ENCODE measurements at regions not wholly inside any gene's neighbourhood (a gene's known extent, or its start where the extent isn't known, plus 50 kb on each side); places are given as distances from the start of the nearest gene placed in this dataset.

DNA sequence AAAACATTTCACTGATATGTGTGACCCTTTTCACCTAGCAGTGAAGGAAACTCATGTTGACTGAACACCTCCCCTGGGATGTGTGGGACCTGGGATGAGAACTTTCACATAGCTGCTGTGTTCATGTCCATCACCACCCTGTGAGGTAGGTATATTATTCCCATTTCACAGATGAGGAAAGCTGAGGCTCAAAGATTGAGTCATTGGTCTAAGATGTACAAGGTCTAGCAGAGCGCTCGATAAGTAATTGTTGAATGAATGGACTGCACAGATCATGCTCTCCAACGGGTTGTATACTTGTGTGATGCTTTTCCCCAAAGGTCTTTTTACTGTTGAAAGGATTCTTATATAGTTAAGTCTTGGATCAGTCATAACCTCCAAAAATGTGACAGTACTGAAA, 75.6 kb upstream of the TSC22D1 start:
- TF ChIP-seq, protein P1, sequence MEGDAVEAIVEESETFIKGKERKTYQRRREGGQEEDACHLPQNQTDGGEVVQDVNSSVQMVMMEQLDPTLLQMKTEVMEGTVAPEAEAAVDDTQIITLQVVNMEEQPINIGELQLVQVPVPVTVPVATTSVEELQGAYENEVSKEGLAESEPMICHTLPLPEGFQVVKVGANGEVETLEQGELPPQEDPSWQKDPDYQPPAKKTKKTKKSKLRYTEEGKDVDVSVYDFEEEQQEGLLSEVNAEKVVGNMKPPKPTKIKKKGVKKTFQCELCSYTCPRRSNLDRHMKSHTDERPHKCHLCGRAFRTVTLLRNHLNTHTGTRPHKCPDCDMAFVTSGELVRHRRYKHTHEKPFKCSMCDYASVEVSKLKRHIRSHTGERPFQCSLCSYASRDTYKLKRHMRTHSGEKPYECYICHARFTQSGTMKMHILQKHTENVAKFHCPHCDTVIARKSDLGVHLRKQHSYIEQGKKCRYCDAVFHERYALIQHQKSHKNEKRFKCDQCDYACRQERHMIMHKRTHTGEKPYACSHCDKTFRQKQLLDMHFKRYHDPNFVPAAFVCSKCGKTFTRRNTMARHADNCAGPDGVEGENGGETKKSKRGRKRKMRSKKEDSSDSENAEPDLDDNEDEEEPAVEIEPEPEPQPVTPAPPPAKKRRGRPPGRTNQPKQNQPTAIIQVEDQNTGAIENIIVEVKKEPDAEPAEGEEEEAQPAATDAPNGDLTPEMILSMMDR (IDR thresholded peaks at IDR 0.05; ENCODE audit: low read length): no peak
- TF ChIP-seq EZH2 (optimal IDR thresholded peaks at IDR 0.05; ENCODE audit: low read depth, low read length) (no peak), EZH2phosphoT487 (IDR thresholded peaks at IDR 0.05; ENCODE audit: low read length) (no peak)
- Histone ChIP-seq H2AFZ (ENCODE audit: low read length) (no peak overlapping the region), H3K4me2 (ENCODE audit: low read depth, low read length) (no peak overlapping the region), H3K36me3 (replicated peaks; ENCODE audit: insufficient read depth, low read length) (no peaks in the 10 kb centered on the region), H3K4me1 (ENCODE audit: low read length) (no peaks in the 10 kb centered on the region), H3K9me3 (replicated peaks; ENCODE audit: insufficient read depth, low read length) (no peaks in the 10 kb centered on the region), H3K27me3 (replicated peaks; ENCODE audit: insufficient read depth, low read length) (no peaks in the 10 kb centered on the region), H4K20me1 (ENCODE audit: insufficient read depth, low read length) (no peaks in the 10 kb centered on the region), H3K79me2 (ENCODE audit: low read length) (no peaks in the 10 kb centered on the region), H3K9me2 (replicated peaks; ENCODE audit: insufficient read depth, low read length) (no peaks in the 10 kb centered on the region), H3K27ac (ENCODE audit: low read length) (no peak overlapping the region), H3K4me3 (ENCODE audit: low read length) (no peak overlapping the region), H3K9ac (ENCODE audit: low read length) (no peak overlapping the region), H3F3A (ENCODE audit: insufficient read depth, low read length) (no peaks in the 10 kb centered on the region)
- no peak for DNase-seq

DNA sequence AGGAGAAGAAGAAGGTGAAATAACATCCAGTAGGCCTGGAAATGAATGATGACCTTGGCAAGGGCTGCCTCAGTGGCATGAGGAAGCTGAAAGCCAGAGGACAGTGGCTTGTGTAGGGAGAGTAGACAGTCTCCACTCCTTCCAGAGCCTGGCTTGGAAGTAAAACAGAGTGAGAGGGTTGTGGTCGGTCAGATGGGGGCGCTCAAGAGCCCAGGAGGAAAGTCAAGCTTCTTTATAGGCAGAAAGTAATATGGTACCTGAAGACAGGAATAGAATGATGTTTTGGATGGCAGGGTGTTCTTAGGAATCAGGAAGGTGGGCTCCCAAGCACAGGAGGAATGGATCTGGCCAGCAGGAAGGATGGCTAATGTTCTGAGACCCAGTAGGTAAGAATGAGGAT, 75.1 kb upstream of the TSC22D1 start:
- H3F3A ChIP-seq (ENCODE audit: insufficient read depth, low read length): no peaks in the 10 kb centered on the region
- H3K4me1 ChIP-seq (ENCODE audit: low read length): no peaks in the 10 kb centered on the region
- H3K4me2 ChIP-seq (ENCODE audit: low read depth, low read length): no peak overlapping the region
- no peak overlapping the region for H2AFZ ChIP-seq (ENCODE audit: low read length)
- no peaks in the 10 kb centered on the region for H4K20me1 ChIP-seq (ENCODE audit: insufficient read depth, low read length)
- H3K9me3 ChIP-seq (replicated peaks; ENCODE audit: insufficient read depth, low read length): no peaks in the 10 kb centered on the region
- TF ChIP-seq EZH2 (optimal IDR thresholded peaks at IDR 0.05; ENCODE audit: low read depth, low read length) (no peak), EZH2phosphoT487 (IDR thresholded peaks at IDR 0.05; ENCODE audit: low read length) (no peak)
- TF ChIP-seq, protein P1 (IDR thresholded peaks at IDR 0.05; ENCODE audit: low read length): no peak
- H3K4me3 ChIP-seq (ENCODE audit: low read length): no peak overlapping the region
- no peaks in the 10 kb centered on the region for H3K9me2 ChIP-seq (replicated peaks; ENCODE audit: insufficient read depth, low read length)
- no peaks in the 10 kb centered on the region for H3K79me2 ChIP-seq (ENCODE audit: low read length)
- no peak overlapping the region for H3K9ac ChIP-seq (ENCODE audit: low read length)
- H3K27me3 ChIP-seq (replicated peaks; ENCODE audit: insufficient read depth, low read length): no peaks in the 10 kb centered on the region
- DNase-seq: no peak
- H3K36me3 ChIP-seq (replicated peaks; ENCODE audit: insufficient read depth, low read length): no peaks in the 10 kb centered on the region
- no peak overlapping the region for H3K27ac ChIP-seq (ENCODE audit: low read length)

DNA sequence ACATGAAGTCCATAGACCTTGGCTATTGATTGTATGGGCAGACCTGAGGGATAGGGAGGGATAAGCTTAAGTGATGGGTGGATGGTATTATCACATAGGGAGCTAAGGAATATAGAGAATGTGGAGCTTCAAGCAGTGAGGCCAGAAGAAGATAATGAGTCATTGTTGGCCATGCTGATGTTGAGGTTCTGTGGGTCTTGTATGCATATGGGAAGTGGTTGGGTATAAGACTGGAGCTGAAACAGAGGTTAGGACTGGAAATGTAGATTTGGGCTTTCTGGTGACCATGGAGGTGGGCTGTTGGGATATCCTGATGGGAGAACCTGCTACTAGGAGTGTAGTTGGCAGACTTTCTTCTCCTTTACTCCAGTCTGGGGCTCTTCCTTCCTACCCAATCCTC, 73.7 kb upstream of the TSC22D1 start:
- Histone ChIP-seq H3K4me3 (ENCODE audit: low read length) (no peak overlapping the region), H3K9me3 (replicated peaks; ENCODE audit: insufficient read depth, low read length) (no peaks in the 10 kb centered on the region), H3K4me2 (ENCODE audit: low read depth, low read length) (no peak overlapping the region), H4K20me1 (ENCODE audit: insufficient read depth, low read length) (no peaks in the 10 kb centered on the region), H3K27me3 (replicated peaks; ENCODE audit: insufficient read depth, low read length) (no peaks in the 10 kb centered on the region), H3F3A (ENCODE audit: insufficient read depth, low read length) (no peaks in the 10 kb centered on the region), H3K4me1 (ENCODE audit: low read length) (no peaks in the 10 kb centered on the region), H3K9me2 (replicated peaks; ENCODE audit: insufficient read depth, low read length) (no peaks in the 10 kb centered on the region), H3K9ac (ENCODE audit: low read length) (no peak overlapping the region), H3K36me3 (replicated peaks; ENCODE audit: insufficient read depth, low read length) (no peaks in the 10 kb centered on the region), H2AFZ (ENCODE audit: low read length) (no peak overlapping the region), H3K27ac (ENCODE audit: low read length) (no peak overlapping the region), H3K79me2 (ENCODE audit: low read length) (no peaks in the 10 kb centered on the region)
- no peak for TF ChIP-seq EZH2 (optimal IDR thresholded peaks at IDR 0.05; ENCODE audit: low read depth, low read length)
- TF ChIP-seq, protein P1 (IDR thresholded peaks at IDR 0.05; ENCODE audit: low read length): no peak
- no peak for TF ChIP-seq EZH2phosphoT487 (IDR thresholded peaks at IDR 0.05; ENCODE audit: low read length)
- no peak for DNase-seq
